Ovary (tissue), 7 donors: ENCODE measurements at regions not wholly inside any gene's neighbourhood (a gene's known extent, or its start where the extent isn't known, plus 50 kb on each side); places are given as distances from the start of the nearest gene placed in this dataset.

ENCODE experiments used
- DNase-seq, 5 donors: peaks; one replicate each; pipeline ENCODE4 v3.0.0-alpha.2; 2019 to 2020
- H3K27ac ChIP-seq, 2 donors: fragments of 200-600 bp; one replicate each; pipeline versions ENCODE4 v1.5.1 to v1.8.0; 2019 to 2022
- H3K27me3 ChIP-seq: fragments of 200-600 bp; one replicate; pipeline ENCODE4 v1.8.0; 2022
- H3K36me3 ChIP-seq: fragments of 200-600 bp; sonication (generic); one replicate; pipeline ENCODE4 v1.5.1; 2019
- H3K4me1 ChIP-seq: one replicate; pipeline ENCODE4 v1.8.1; 2013; ENCODE audit warnings: mild to moderate bottlenecking, moderate library complexity; ENCODE audit not compliant: insufficient read depth
- H3K4me3 ChIP-seq: fragments of 200-600 bp; sonication (generic); one replicate; pipeline ENCODE4 v1.5.1; 2017
- H3K9me3 ChIP-seq, 2 donors: fragments of 200-600 bp in 1 of 2; sonication (generic) in 1 of 2; one replicate each; pipeline versions ENCODE4 v1.5.1 to v1.8.1; 2013 to 2019; ENCODE audit warnings: mild to moderate bottlenecking in 1 of 2, moderate library complexity in 1 of 2
- EP300 ChIP-seq: sonication (generic); formaldehyde crosslinking; IDR thresholded peaks from one replicate; pipeline ENCODE4 v1.6.1; 2017; ENCODE audit warnings: antibody characterized with exemption
- POLR2A ChIP-seq: fragments of 450-650 bp; IDR thresholded peaks from one replicate; pipeline ENCODE4 v1.6.1; 2017; ENCODE audit warnings: antibody characterized with exemption, mild to moderate bottlenecking, moderate library complexity
- WGBS, 3 donors: extraction: QIAGEN DNeasy Blood & Tissue Kit in 1 of 3; methylation state at CpG; one replicate each; pipeline versions ENCODE4 v1.1.5 to v1.1.7; 2013 to 2017; 5-methylcytosine and 5-hydroxymethylcytosine counted together
- intact Hi-C, 4 donors: fragments of 100-400 bp; cut with DNase I; formaldehyde crosslinking; loops; one replicate each; pipeline versions ENCODE4 v1.11.0 to v1.15.1; 2022 to 2023
- TF ChIP-seq, protein P1 (sequence below), 3 donors: fragments of 450-650 bp in 2 of 3; fragments of 200-600 bp in 1 of 3; IDR thresholded peaks; one replicate each; pipeline versions ENCODE4 v1.5.1 to v1.8.0; 2016 to 2022; ENCODE audit warnings: antibody characterized with exemption in 3 of 3, mild to moderate bottlenecking in 1 of 3
- donor health status: DM: no; HTN: no; CAD: no; lungs with moderate emphysema.
- donor health status: DM: no; HTN: no; CAD: no.
- donor health status: Bipolar disorder and iron deficiency.
- donor health status: DM: no; HTN: no; CAD: no.
- donor health status: DM: yes; HTN: yes; CAD: no.

GRCh38 chr3:135449046-135449445 is 516.5 kb upstream of the PPP2R3A start:
- DNase-seq = no peak
- H3K27ac ChIP-seq = no peak overlapping the region
- no peak overlapping the region for H3K4me3 ChIP-seq
- TF ChIP-seq EP300 (no peak), POLR2A (no peak)
- TF ChIP-seq, protein P1, sequence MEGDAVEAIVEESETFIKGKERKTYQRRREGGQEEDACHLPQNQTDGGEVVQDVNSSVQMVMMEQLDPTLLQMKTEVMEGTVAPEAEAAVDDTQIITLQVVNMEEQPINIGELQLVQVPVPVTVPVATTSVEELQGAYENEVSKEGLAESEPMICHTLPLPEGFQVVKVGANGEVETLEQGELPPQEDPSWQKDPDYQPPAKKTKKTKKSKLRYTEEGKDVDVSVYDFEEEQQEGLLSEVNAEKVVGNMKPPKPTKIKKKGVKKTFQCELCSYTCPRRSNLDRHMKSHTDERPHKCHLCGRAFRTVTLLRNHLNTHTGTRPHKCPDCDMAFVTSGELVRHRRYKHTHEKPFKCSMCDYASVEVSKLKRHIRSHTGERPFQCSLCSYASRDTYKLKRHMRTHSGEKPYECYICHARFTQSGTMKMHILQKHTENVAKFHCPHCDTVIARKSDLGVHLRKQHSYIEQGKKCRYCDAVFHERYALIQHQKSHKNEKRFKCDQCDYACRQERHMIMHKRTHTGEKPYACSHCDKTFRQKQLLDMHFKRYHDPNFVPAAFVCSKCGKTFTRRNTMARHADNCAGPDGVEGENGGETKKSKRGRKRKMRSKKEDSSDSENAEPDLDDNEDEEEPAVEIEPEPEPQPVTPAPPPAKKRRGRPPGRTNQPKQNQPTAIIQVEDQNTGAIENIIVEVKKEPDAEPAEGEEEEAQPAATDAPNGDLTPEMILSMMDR (IDR thresholded peaks at IDR 0.05) = no peak
- no peaks in the 10 kb centered on the region for H3K4me1 ChIP-seq
- H3K36me3 ChIP-seq = no peaks in the 10 kb centered on the region
- H3K27me3 ChIP-seq = no peaks in the 10 kb centered on the region
- intact Hi-C loops = no loop called here
- 11 to 35% (median 23%) methylated on average over 1 of the region's 1 CpG for WGBS, 3 donors
- no peaks in the 10 kb centered on the region for H3K9me3 ChIP-seq

DNA sequence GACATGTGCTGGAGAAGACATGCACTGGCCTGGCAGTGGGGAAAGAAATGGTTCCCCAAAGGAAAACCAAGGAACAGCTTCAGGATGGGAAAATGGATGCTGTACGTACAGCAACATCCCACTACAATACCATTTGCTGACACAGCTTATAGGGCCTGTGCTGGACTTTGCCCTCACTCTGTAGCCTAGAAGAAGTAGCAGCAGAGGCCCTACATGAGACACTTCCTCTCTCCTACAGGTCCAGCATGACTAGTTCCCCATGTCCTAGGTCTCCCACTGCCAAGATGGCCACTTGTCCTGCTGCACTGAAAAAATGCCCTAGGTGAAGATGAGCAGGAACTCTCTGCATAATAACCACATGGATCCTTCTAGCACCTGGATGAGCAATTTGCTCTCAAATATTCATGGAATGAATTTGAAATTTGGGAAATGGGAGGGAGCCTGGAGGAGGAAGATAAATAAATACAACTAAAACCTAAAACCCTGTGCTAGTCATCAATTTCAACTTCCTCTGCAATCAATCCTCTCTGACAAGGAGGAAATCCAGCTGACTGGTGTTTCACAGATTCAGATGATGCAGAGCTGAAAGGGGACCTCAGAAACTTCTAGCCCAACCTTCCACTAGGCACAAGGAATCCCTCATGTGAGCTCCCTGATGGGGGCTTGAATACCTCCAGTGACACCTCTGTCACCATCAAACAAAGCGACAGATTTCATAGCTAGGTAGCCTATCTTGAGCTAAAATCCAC is 514.3 kb upstream of the PPP2R3A start:
- TF ChIP-seq POLR2A = no peak
- TF ChIP-seq, protein P1 (IDR thresholded peaks at IDR 0.05) = no peak
- no peak for TF ChIP-seq EP300
- Histone ChIP-seq H3K27ac (no peak overlapping the region), H3K4me1 (no peaks in the 10 kb centered on the region), H3K4me3 (no peak overlapping the region), H3K27me3 (no peaks in the 10 kb centered on the region), H3K9me3 (no peaks in the 10 kb centered on the region), H3K36me3 (no peaks in the 10 kb centered on the region)
- 82 to 92% (median 88%) methylated on average over 2 of the region's 2 CpGs for WGBS, 3 donors
- intact Hi-C loops = no loop called here
- DNase-seq = no peak

DNA sequence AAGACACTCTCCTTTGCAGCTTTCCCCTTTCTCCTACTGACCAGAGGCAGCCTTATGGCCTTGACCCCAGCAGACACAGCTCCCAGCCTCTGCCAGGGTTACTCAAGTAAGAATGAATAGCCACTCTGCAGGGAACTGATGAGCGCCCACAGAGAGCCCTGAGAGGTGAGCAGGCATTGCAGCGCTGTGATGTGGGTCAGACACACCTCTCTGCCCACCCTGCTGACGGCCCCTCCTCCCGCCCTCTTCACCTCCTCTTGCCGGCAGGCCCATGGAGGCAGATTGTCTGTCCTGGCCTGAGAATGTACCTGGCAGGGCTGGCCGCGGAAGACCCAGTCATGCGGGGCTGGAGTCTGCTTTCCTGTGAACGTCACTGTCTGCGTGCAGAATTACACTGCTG is 512.6 kb upstream of the PPP2R3A start:
- Histone ChIP-seq H3K36me3 (no peaks in the 10 kb centered on the region), H3K4me3 (no peak overlapping the region), H3K4me1 (no peaks in the 10 kb centered on the region), H3K27ac (no peak overlapping the region), H3K27me3 (no peaks in the 10 kb centered on the region), H3K9me3 (no peaks in the 10 kb centered on the region)
- TF ChIP-seq, protein P1 (IDR thresholded peaks at IDR 0.05) = no peak
- TF ChIP-seq POLR2A (no peak), EP300 (no peak)
- intact Hi-C loops = no loop called here
- WGBS, 3 donors = 46 to 52% (median 46%) methylated on average over 10 of the region's 10 CpGs
- no peak for DNase-seq

GRCh38 chr3:135453326-135453725 is 512.2 kb upstream of the PPP2R3A start:
- no peak overlapping the region for H3K27ac ChIP-seq
- intact Hi-C loops = no loop called here
- H3K9me3 ChIP-seq = no peaks in the 10 kb centered on the region
- DNase-seq = no peak
- 63 to 79% (median 66%) methylated on average over 6 of the region's 6 CpGs for WGBS, 3 donors
- H3K4me3 ChIP-seq = no peak overlapping the region
- H3K27me3 ChIP-seq = no peaks in the 10 kb centered on the region
- no peaks in the 10 kb centered on the region for H3K36me3 ChIP-seq
- H3K4me1 ChIP-seq = no peaks in the 10 kb centered on the region
- no peak for TF ChIP-seq POLR2A
- TF ChIP-seq, protein P1 (IDR thresholded peaks at IDR 0.05) = no peak
- TF ChIP-seq EP300 = no peak
